Sciatic nerve (tissue), 2 donors: ENCODE measurements at regions not wholly inside any gene's neighbourhood (a gene's known extent, or its start where the extent isn't known, plus 50 kb on each side); places are given as distances from the start of the nearest gene placed in this dataset.
A peak's percentile ranks its signal among the peaks of the same experiment; 100 is the strongest.

Source experiments
- ATAC-seq: fragments of 200-7000 bp; cut with Tn5 transposase; one replicate; pipeline ENCODE4 v1.9.1; 2020; ENCODE audit warnings: mild to moderate bottlenecking, moderate library complexity
- DNase-seq: peaks from one replicate; pipeline ENCODE4 v3.0.0-alpha.2; 2020; ENCODE audit warnings: low spot score
- intact Hi-C: fragments of 100-400 bp; cut with DNase I; formaldehyde crosslinking; loops from one replicate; pipeline ENCODE4 v1.14.2; 2022
- donor health status: DM: no; HTN: no; CAD: no.
- donor health status: DM: no; HTN: no; CAD: no.

DNA sequence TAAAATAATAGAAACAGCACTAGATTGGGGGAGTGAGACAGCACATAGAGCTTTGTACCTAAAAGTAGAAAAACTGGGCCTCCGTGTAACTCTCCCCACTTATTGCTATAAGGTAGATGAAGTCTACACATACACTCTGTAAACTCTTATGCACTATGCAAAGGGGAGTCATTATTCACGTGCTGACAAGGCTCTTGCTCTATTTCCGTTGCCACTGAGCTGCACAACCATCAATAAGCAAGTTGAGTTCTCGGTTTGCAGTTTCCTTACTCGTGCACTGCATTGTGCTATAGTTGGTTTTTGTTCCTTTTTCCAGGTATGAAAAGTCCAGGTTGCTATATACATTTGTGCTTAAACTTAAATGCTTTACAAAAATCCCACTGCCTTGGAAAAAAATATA lies 294.0 kb upstream of the DACH1 start:
- ATAC-seq, result no peak
- DNase-seq, result no peak
- intact Hi-C loops, result no loop called here

DNA sequence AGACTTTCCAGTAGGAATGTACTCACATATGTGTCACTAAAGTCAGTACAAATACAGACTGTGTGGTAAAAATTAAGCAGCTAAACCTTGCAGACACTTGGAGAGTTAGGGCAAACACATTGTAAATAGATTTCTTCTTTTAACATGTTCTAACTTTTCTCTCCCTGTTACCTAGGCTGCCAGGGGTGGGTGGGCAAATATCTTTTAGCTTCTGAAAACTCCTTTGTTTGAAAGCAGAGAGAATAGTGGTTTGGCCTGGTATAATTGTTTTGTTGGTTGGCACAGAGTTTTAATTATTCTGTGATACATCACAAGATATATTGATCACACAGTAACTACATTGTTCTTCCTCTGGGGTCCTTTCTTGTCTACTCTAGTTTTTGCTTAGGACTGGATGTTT lies 289.8 kb upstream of the DACH1 start:
- intact Hi-C loops, result no loop called here
- ATAC-seq (no peak), DNase-seq (no peak)

DNA sequence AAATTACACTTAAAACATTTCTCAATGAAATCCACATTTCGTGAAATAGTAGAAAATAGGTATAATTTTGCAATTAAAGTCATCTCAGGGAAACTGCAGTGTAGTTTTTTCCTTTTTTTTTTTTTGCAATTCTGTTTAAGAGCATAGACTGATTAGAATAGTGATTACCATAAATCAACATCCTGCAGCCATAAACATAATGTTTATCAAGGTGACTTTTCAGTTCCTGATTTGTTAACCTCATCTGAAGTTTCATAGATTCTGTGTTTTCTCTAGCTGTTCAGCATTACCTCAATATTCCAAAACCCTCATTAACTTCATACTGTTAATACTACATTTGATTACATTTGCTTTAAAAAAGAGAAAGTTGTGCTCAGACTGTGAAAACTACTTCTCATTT lies 286.3 kb upstream of the DACH1 start:
- DNase-seq (no peak), ATAC-seq (no peak)
- intact Hi-C loops, result no loop called here

DNA sequence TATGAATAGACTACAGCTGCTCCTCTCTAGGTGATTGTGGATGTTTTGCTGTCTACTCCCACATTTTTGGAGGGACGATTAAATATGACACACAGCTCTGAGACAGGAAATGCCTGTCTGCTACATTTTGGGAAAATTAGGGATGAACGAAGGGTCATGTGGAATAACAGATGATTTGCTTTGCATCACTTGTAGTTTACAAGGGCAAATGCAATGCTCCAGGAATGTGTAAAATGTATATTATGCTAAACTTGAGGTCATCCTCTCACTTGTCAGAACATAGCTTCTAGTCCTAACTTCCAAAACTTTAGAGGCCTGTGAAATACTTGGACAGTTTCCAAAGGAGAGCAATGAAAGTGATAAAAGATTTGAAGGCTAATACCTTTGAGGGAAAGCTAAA lies 284.2 kb upstream of the DACH1 start:
- DNase-seq, result no peak
- intact Hi-C loops, result no loop called here
- no peak for ATAC-seq

DNA sequence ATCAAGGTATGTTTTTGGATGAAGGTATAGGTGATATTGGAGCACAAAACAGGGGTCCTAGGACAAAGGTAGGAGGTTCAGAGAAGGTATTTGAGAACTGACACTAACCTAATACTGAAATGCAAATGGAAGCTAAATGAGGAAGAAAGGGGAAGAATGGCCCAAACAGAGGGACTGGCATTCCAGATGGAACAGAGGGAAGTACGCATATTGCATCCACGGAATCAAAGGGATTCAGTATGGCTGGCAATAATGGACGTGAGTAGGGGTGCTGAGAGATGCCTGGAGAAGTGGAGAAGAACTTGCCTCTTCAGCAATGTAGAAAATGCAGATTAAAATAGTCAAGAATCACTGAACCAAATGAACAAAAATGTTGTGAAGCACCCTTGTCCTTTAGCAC lies 283.5 kb upstream of the DACH1 start:
- ATAC-seq (no peak), DNase-seq (no peak)
- intact Hi-C loops, result no loop called here

DNA sequence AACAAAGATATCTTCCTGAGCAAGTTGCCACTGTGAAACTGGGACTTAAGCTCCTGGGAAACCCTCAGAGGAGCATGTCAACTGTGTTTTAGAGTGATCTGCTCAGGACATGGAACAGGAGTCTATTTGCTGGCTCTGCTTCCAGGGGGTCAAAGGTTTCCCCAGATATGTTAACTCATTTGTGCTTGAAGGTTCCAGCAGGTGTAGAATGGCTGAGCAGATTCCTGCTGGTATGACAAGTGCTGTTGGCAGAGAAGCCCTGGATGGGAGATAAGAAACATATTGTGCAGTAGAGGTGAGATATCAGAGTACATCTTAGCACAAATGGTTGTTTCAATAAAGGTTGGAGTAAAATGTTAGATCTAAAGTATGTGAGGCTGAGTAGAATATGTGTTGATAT lies 282.7 kb upstream of the DACH1 start:
- ATAC-seq (no peak), DNase-seq (no peak)
- intact Hi-C loops, result no loop called here

DNA sequence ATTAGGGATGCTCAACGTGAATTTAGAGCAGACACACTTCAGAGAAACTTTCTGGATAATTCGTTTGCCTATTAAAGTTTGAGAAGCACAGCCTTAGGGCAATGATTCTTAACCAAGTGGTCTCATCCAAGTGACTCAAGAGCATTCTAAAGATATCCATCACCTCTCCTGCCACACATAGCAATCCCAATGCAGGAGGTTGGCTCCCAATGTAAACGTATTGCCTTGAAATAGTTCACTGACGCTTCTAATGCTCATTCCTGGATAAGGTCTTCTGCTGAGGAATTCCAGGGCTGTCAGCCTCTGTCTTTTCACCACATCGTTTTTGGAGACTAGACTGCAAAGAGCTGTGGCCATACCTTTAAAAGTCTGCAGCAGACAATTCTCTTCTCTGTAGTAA lies 279.8 kb upstream of the DACH1 start:
- ATAC-seq, result no peak
- intact Hi-C loops, result no loop called here
- DNase-seq, result no peak

DNA sequence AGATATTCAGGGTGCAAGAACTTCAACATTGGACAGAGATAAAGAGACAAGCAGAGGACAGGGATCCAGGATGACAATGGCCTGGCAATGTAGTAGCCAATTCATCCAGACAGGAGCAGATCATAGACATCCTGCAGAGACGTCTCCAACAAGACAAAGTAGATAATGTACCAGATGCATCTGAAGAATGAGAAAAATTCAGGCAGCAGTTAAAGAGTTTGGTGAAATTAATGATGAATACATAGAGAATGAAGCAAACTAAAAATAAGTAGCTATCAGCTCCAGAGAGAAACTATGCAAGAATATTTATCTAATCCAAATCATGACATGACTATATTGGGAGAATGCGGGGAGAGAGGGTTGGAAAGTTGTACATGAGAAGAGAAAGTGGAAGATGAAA lies 278.4 kb upstream of the DACH1 start:
- intact Hi-C loops, result no loop called here
- no peak for DNase-seq
- ATAC-seq, result no peak

DNA sequence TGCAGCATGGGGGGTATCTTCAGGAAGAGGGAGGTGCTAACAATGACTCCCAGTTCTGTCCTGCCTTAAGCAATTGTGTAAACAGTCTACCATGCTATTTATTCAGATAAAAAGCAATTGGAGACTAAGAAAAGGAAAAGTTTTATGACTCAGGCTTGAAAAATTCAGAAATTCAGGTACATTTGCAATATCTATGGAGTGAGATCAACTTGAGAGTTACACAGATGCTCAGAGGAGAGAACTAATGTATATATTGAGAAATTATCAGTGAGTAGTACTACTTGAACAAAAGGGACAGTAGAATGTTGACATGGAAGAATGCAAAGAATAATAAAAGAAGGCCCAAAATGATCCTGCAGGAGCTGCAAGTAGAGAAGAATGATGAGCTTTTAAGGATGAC lies 277.6 kb upstream of the DACH1 start:
- no peak for ATAC-seq
- no peak for DNase-seq
- intact Hi-C loops, result no loop called here

DNA sequence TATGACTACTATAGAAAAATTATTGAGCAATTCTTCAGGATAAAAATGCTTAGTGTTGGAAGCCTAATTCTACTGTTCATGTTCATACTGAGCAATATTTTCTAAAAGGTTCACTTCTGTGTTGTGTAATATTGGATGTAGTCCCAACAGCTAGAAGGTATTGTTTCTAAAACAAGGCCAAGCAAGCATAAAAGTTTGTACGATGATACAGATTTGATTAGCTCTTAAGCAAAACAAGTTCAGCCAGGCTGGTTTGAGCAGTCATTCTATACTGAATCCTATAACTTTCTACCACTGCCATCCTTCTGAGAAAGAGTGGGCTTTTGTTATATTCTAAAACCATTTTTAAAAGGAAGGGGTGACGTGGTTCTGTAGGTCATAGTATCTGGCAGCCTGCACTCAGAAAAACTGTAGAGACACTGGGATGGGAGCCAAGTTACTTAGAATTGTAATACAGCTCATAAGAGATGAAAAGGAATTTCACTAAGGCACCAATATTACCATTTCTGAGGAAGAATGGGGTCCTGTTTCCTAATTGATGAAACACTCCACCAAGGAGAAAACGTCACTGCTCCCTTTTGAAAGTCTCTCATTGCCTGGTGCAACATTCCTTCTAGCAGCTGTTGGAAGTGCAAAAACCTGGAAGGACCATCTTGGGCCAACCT lies 275.0 kb upstream of the DACH1 start:
- intact Hi-C loops, result no loop called here
- peak; percentile 65 for ATAC-seq
- DNase-seq, result no peak

DNA sequence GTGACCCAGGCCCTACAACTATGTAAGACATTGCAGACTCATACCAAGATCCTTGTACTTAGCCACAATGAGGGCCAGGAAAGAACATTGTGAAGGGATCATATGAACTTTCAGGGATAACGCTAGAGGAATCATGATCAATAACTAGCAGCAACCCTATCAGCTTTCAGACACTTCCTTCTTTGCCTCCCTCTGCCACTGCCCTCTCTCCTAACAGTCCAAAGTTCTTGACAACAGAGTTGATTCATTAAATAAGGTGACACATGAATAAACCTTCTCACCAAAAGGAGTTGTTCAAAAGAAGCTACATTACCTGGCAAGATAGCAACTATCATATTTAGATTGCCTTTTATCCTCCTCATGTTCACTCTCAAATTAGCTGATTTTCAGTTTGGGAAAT lies 272.2 kb upstream of the DACH1 start:
- DNase-seq, result no peak
- intact Hi-C loops, result no loop called here

DNA sequence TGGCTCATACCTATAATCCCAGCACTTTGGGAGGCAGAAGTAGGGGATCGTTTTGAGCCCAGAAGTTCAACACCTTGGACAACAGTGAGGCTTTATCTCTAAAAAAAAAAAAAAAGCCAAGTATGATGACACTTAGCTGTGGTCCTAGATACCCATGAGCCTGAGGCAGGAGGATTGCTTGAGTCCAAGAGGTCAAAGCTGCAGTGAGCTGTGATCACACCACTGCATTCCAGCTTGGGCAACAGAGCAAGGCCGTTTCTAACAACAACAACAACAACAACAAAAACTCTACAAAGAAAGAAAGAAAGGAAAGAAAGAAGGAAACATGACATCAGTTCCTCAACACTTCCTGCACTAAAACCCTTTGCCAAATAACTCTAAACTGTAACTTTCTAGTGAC lies 265.1 kb upstream of the DACH1 start:
- ATAC-seq (no peak), DNase-seq (no peak)
- intact Hi-C loops, result no loop called here

More for the DNA sequence above, 272.2 kb upstream of the DACH1 start:
- no peak for ATAC-seq

DNA sequence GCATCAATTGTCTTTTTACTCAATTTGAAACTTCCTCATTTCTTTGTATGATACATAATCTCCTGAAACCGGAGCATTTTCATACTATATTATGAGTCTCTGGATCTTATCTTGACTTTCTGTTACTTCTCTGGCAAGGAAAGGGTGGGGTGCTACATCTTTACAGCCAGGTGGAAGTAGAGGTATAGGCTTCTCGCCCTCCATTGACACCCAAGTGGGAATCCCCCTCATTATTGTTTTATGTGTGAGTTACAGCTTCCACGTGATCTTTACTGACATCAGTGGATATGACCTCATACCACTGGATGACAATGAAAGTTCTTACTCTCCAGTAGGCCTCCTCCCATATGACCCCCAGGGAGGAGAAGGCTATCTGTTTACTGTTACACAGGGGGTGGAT lies 262.1 kb upstream of the DACH1 start:
- no peak for DNase-seq
- ATAC-seq, result no peak
- intact Hi-C loops, result no loop called here

DNA sequence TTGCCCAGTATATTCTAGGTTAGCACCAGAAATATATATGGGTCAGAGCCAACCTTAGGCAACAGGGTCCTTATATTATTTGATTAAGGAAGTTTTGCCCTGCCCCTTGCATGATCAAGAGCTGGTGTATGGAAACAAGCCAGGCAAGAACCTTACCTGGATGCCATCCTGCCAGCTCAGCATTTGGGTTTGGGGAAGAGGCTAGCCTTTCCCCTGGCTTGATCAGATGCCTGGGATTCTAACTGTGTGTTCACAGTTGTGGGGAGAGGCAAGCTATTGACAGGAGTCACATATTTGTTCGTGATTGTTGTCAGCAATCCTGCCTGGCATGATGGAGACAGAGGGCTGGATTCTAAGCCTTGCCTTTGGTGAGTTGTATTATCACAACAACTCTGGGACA lies 260.0 kb upstream of the DACH1 start:
- no peak for DNase-seq

DNA sequence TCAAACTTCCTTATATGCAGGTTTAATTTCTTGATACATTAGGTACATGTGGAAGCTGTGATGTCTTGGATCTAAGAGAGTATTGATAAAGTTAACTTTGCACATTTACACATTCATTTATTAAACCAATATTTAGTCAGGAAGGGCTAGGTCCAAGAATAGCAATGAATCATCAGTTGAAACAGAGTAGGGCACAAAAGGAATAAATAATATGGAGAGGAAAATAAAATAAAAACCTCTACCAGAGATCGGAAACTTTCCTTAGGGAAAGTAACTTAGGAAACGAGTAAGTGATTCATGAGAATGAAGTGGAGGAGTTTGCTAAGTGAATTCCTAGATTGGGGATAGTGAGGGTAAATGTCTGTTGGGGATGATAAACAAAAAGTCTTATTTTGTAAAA lies 259.4 kb upstream of the DACH1 start:
- DNase-seq (no peak), ATAC-seq (no peak)
- intact Hi-C loops, result no loop called here

More for the DNA sequence above, 260.0 kb upstream of the DACH1 start:
- no peak for ATAC-seq
- intact Hi-C loops, result no loop called here

DNA sequence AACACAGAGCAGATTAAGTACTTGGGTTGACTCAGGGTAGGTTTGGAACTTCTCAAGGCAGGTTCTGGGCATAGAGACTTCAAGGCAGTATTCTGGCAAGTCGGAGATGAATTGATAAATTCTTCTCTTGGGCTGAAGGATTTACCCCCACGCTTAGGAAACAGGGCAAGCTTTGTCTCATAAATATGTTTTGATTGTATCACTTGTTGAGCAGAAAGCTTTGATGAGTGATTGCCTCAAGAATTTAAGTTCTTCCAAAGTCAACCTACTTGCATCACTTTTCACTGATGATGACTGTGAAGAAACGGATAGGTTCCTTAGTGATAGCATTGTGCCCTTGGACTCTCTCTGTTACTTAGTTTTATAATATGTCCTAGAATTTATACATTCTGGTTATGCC lies 258.6 kb upstream of the DACH1 start:
- no peak for DNase-seq
- intact Hi-C loops, result no loop called here
- ATAC-seq, result no peak

DNA sequence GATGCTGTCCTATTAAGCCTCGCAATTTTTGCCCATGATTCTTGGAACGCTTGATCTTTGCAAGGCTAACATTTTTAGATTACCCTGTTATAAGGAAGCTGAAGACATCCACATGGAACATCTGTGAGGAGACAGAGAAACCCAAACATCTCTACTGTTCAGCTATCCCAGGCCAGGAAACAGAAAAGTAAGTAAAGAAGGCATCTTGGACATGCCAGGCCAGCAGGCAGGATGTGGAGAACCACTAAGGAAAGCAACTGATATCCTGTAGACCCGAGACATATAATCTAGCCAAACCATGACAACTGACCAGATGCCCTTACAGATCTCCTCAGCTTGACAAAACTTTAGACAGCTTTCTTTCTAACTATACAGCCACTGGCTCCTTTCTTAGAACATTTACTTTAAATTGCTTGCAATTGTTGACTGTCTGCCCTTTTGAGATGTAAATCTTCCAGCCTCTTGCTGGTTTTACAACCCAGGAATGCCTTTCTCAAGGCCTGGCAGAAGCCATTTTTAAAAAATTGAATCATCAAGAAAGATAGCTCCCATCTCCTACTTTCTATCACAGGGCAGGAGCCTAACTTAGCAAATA lies 255.8 kb upstream of the DACH1 start:
- DNase-seq, result no peak
- ATAC-seq, result no peak
- intact Hi-C loops, result no loop called here

DNA sequence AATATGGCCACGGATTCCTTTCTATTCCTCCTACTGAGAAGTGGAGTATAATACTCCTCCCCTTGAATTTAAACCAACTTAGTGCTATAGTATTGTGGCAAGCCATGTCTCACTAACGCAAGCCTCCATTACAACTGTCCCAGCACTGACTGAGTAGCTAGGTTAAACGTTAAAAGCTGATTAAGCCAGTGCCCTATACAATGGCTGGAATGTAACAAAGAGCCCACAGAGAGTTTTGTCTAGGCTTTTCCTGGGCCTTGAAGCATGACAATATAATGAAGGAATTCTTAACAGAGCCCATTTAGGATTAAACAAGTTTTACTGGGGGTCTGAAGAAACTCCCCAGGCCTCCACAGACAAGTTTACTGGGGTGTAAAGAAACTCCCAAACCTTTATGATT lies 254.5 kb upstream of the DACH1 start:
- intact Hi-C loops, result no loop called here
- ATAC-seq (no peak), DNase-seq (no peak)

DNA sequence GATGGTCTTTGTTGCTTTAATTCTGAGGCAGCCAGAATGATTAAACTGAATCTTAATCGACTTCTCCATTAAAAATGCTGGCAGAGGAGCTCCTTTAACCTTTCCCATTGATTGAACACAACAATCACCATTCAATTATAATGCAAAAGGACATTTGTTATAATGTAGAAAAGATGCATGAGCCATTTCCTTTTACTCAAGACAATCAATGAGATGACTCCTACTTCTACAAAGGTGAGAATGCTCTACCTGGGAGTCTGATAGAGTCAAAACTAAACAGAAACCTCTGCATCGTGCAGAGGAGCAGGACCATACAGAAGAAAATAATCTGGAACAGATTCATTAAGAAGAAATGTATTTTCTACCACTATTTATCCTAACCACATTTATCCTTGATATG lies 253.6 kb upstream of the DACH1 start:
- no peak for DNase-seq
- ATAC-seq, result no peak
- intact Hi-C loops, result no loop called here

DNA sequence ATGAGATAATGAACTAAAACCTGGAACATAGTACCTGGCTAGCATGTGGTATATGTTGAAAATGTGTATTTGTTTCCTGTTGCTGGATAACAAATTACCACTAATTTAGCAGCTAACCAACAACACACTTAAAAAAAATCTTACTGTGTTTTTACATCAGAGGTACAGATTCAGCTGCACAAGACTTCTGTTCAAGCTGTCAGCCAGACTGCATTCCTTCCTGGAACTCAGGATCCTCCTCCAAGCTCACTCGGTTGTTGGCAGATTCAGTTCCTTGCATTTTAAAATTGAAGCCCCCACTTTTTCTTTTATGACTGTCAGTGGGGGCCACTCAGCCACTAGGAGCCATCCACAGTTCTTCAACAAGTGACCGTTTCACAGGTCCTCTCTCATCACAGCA lies 246.9 kb upstream of the DACH1 start:
- DNase-seq (no peak), ATAC-seq (no peak)
- intact Hi-C loops, result no loop called here

DNA sequence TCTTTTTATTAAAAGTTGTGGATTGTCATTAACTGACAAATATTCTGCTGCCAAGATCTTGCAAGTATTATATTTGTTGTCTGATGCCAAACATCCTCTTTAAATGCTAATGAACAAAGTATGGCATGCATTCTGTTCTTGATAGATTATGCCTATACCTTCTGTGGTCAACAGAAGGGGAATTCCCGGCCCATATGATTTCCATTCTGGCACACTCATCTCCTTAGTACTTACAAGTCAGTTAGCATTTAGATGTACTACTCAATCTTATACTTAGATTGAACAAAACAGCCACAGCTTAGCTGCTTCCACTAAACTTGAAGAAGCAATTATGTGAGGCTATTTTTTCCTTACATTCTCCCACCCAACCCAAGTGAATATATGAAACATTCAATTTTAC lies 246.1 kb upstream of the DACH1 start:
- no peak for ATAC-seq
- DNase-seq, result no peak
- intact Hi-C loops, result no loop called here
